ENCODE measurements at regions not wholly inside any gene's neighbourhood (a gene's known extent, or its start where the extent isn't known, plus 50 kb on each side); places are given as distances from the start of the nearest gene placed in this dataset.

DNA sequence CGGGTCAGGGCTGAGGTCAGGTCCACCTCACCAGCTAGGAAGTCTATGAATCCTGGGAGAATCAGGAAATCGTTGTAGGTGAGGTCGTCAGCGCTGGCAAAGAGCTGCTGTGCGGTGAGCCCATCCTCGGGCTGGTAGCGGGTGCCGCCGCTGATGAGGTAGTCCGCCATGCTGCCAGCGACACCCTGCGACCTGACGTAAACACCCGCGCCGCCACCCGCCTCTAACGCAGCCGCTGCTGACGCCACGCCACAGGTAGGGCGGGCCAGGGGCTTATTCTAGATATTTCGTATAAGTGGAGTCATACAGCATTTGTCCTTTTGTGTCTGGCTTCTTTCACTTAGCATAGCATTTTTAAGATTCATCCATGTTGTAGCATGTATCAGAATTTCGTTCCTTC is 220.2 kb upstream of the ATP6AP2 start:
- Histone ChIP-seq H2AFZ (ENCODE audit: low read depth, low read length) (no peak overlapping the region), H3K4me2 (ENCODE audit: insufficient read depth, low read length) (no peak overlapping the region), H4K20me1 (ENCODE audit: insufficient read depth, low read length) (no peaks in the 10 kb centered on the region), H3K36me3 (ENCODE audit: insufficient read depth, low read length) (no peaks in the 10 kb centered on the region), H3K27me3 (ENCODE audit: insufficient read depth, low read length, poor library complexity) (no peaks in the 10 kb centered on the region), H3K9me3 (ENCODE audit: insufficient read depth, low read length, severe bottlenecking) (no peaks in the 10 kb centered on the region), H3K4me1 (ENCODE audit: insufficient read depth, low read length) (no peaks in the 10 kb centered on the region), H3K79me2 (ENCODE audit: insufficient read depth, low read length) (no peaks in the 10 kb centered on the region), H3K9ac (ENCODE audit: low read depth, low read length) (no peak overlapping the region), H3K27ac (ENCODE audit: low read length) (no peak overlapping the region), H3K4me3 (ENCODE audit: low read depth in 1 of 2, low read length in 2 of 2) (no peak overlapping the region)
- DNase-seq = no peak
- no peak for ATAC-seq (ENCODE audit: insufficient read depth, low read depth)
- TF ChIP-seq EZH2 (IDR thresholded peaks at IDR 0.05; ENCODE audit: borderline replicate concordance, low read depth, low read length, severe bottlenecking) = no peak
- no peak for TF ChIP-seq CTCF (IDR thresholded peaks at IDR 0.05; ENCODE audit: borderline replicate concordance, extremely low read depth, low read length, poor library complexity, severe bottlenecking)

DNA sequence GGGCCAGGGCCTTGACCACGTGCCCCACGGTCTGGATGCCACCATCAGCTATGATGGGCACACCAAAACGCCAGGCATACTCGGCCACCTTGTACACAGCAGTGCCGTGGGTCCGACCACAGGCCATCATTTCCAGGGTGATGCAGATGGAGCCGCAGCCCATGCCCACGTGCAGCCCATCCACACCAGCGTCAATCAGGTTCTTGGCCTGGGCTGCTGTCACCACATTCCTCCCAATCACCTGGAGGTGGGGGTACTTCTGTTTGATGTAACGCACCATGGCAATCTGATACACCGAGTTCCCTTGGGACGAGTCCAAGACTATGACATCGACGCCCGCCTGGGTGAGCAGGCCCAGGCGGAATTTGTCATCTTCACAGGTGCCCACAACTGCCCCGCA is 221.2 kb upstream of the ATP6AP2 start:
- DNase-seq (no peak), ATAC-seq (ENCODE audit: insufficient read depth, low read depth) (no peak)
- Histone ChIP-seq H3K4me3 (ENCODE audit: low read depth in 1 of 2, low read length in 2 of 2) (no peak overlapping the region), H3K79me2 (ENCODE audit: insufficient read depth, low read length) (no peaks in the 10 kb centered on the region), H3K4me2 (ENCODE audit: insufficient read depth, low read length) (no peak overlapping the region), H3K4me1 (ENCODE audit: insufficient read depth, low read length) (no peaks in the 10 kb centered on the region), H3K9me3 (ENCODE audit: insufficient read depth, low read length, severe bottlenecking) (no peaks in the 10 kb centered on the region), H4K20me1 (ENCODE audit: insufficient read depth, low read length) (no peaks in the 10 kb centered on the region), H3K36me3 (ENCODE audit: insufficient read depth, low read length) (no peaks in the 10 kb centered on the region), H2AFZ (ENCODE audit: low read depth, low read length) (no peak overlapping the region), H3K9ac (ENCODE audit: low read depth, low read length) (no peak overlapping the region), H3K27me3 (ENCODE audit: insufficient read depth, low read length, poor library complexity) (no peaks in the 10 kb centered on the region), H3K27ac (ENCODE audit: low read length) (no peak overlapping the region)
- TF ChIP-seq CTCF (IDR thresholded peaks at IDR 0.05; ENCODE audit: borderline replicate concordance, extremely low read depth, low read length, poor library complexity, severe bottlenecking) (no peak), EZH2 (IDR thresholded peaks at IDR 0.05; ENCODE audit: borderline replicate concordance, low read depth, low read length, severe bottlenecking) (no peak)

DNA sequence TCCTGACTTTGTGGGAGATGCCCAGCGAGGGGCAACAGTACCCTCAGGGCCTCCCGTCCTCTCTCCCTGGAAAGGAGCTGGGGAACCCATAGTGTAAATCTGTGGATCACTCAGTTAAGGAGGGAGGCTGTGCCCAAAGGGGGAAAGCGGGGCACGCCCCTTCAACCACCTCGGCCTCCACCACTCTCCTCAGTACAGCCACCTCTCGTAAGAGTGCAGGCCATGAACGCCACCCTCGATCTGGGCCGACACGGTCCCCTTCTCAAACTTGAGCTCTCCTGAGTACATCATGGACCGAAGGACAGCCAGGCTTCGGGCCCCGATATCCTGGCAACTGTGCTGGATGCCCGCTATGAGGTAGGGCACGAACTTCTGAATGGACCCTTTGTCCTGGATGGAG is 221.8 kb upstream of the ATP6AP2 start:
- Histone ChIP-seq H3K9me3 (ENCODE audit: insufficient read depth, low read length, severe bottlenecking) (no peaks in the 10 kb centered on the region), H3K9ac (ENCODE audit: low read depth, low read length) (no peak overlapping the region), H3K27me3 (ENCODE audit: insufficient read depth, low read length, poor library complexity) (no peaks in the 10 kb centered on the region), H3K79me2 (ENCODE audit: insufficient read depth, low read length) (no peaks in the 10 kb centered on the region), H3K4me3 (ENCODE audit: low read depth in 1 of 2, low read length in 2 of 2) (no peak overlapping the region), H3K4me2 (ENCODE audit: insufficient read depth, low read length) (no peak overlapping the region), H4K20me1 (ENCODE audit: insufficient read depth, low read length) (no peaks in the 10 kb centered on the region), H2AFZ (ENCODE audit: low read depth, low read length) (no peak overlapping the region), H3K36me3 (ENCODE audit: insufficient read depth, low read length) (no peaks in the 10 kb centered on the region), H3K4me1 (ENCODE audit: insufficient read depth, low read length) (no peaks in the 10 kb centered on the region), H3K27ac (ENCODE audit: low read length) (no peak overlapping the region)
- TF ChIP-seq CTCF (IDR thresholded peaks at IDR 0.05; ENCODE audit: borderline replicate concordance, extremely low read depth, low read length, poor library complexity, severe bottlenecking) = no peak
- TF ChIP-seq EZH2 (IDR thresholded peaks at IDR 0.05; ENCODE audit: borderline replicate concordance, low read depth, low read length, severe bottlenecking) = no peak
- DNase-seq (no peak), ATAC-seq (ENCODE audit: insufficient read depth, low read depth) (no peak)

DNA sequence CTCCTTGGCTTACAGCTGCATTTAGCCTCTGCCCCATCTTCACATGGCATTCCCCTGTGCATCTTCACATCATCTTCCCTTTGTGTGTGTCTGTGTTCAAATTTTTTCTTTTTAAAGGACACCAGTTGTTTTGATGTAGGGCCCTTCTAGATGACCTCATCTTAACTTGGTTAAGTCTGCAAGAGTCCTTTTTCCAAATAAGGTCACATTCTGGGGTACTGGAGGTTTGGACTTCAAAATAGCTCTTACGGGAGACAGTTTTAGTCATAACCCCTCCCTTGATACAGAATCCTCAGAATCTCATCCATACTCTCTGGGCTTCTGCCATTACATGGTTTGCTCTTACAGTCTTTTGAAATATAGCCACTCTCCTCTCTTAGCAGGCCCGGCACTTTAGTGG is 231.5 kb upstream of the ATP6AP2 start:
- H3K27ac ChIP-seq (ENCODE audit: low read length) = no peak overlapping the region
- no peaks in the 10 kb centered on the region for H3K36me3 ChIP-seq (ENCODE audit: insufficient read depth, low read length)
- TF ChIP-seq CTCF (IDR thresholded peaks at IDR 0.05; ENCODE audit: borderline replicate concordance, extremely low read depth, low read length, poor library complexity, severe bottlenecking) (no peak), EZH2 (IDR thresholded peaks at IDR 0.05; ENCODE audit: borderline replicate concordance, low read depth, low read length, severe bottlenecking) (no peak)
- no peak overlapping the region for H3K4me2 ChIP-seq (ENCODE audit: insufficient read depth, low read length)
- H3K4me1 ChIP-seq (ENCODE audit: insufficient read depth, low read length) = no peaks in the 10 kb centered on the region
- no peak overlapping the region for H3K9ac ChIP-seq (ENCODE audit: low read depth, low read length)
- no peaks in the 10 kb centered on the region for H3K9me3 ChIP-seq (ENCODE audit: insufficient read depth, low read length, severe bottlenecking)
- H4K20me1 ChIP-seq (ENCODE audit: insufficient read depth, low read length) = no peaks in the 10 kb centered on the region
- ATAC-seq (ENCODE audit: insufficient read depth, low read depth) = no peak
- H3K79me2 ChIP-seq (ENCODE audit: insufficient read depth, low read length) = no peaks in the 10 kb centered on the region
- no peaks in the 10 kb centered on the region for H3K27me3 ChIP-seq (ENCODE audit: insufficient read depth, low read length, poor library complexity)
- no peak for DNase-seq
- no peak overlapping the region for H2AFZ ChIP-seq (ENCODE audit: low read depth, low read length)
- no peak overlapping the region for H3K4me3 ChIP-seq (ENCODE audit: low read depth in 1 of 2, low read length in 2 of 2)
